GM19351 (cell line): ENCODE measurements at regions not wholly inside any gene's neighbourhood (a gene's known extent, or its start where the extent isn't known, plus 50 kb on each side); places are given as distances from the start of the nearest gene placed in this dataset.
"Not testable (repeated sequence)": the region's sequence is repeated elsewhere in the genome, so short reads cannot be mapped to it uniquely, and the experiment has no call there.

Experiments
- ATAC-seq: cut with Tn5 transposase; IDR thresholded peaks from one replicate; pipeline ENCODE4 v1.9.1; 2021; ENCODE audit warnings: mild to moderate bottlenecking, moderate library complexity; ENCODE audit not compliant: unreplicated experiment

- ATAC-seq, result no peak
Measured at GRCh38 chr9:104269996-104270963, 176.2 kb downstream of the SMC2 start.

GRCh38 chr9:104276709-104277245 is 182.7 kb downstream of the SMC2 start:
- no peak for ATAC-seq

- no peak for ATAC-seq
Measured at GRCh38 chr9:104278929-104279496, 184.9 kb downstream of the SMC2 start.

- no peak for ATAC-seq
Measured at GRCh38 chr9:104279535-104280177, 185.5 kb downstream of the SMC2 start.

- no peak for ATAC-seq
Measured at GRCh38 chr9:104280178-104280560, 186.1 kb downstream of the SMC2 start.

- ATAC-seq, result no peak
Measured at GRCh38 chr9:104280711-104281110, 186.6 kb downstream of the SMC2 start.

- ATAC-seq, result no peak
Measured at GRCh38 chr9:104286187-104286586, 192.1 kb downstream of the SMC2 start.

GRCh38 chr9:104286799-104287198 is 192.7 kb downstream of the SMC2 start:
- ATAC-seq, result no peak

GRCh38 chr9:104287253-104287878 is 193.3 kb downstream of the SMC2 start:
- ATAC-seq, result no peak

GRCh38 chr9:104293877-104294276 is 199.8 kb downstream of the SMC2 start:
- ATAC-seq, result no peak

- no peak for ATAC-seq
Measured at GRCh38 chr9:104300124-104300523, 203.9 kb upstream of the OR13F1 start.

- ATAC-seq, result no peak
Measured at GRCh38 chr9:104301755-104302154, 202.3 kb upstream of the OR13F1 start.

GRCh38 chr9:104302775-104303174 is 201.3 kb upstream of the OR13F1 start:
- ATAC-seq, result no peak

GRCh38 chr9:104304925-104305324 is 199.1 kb upstream of the OR13F1 start:
- ATAC-seq, result no peak

- no peak for ATAC-seq
Measured at GRCh38 chr9:104313396-104314110, 190.5 kb upstream of the OR13F1 start.

- ATAC-seq, result not testable (repeated sequence)
Measured at GRCh38 chr9:104316201-104317009, 187.7 kb upstream of the OR13F1 start.

GRCh38 chr9:104319198-104319597 is 184.9 kb upstream of the OR13F1 start:
- no peak for ATAC-seq

- no peak for ATAC-seq
Measured at GRCh38 chr9:104319685-104320084, 184.4 kb upstream of the OR13F1 start.

GRCh38 chr9:104322596-104322995 is 181.5 kb upstream of the OR13F1 start:
- ATAC-seq, result no peak
